NCI-H1417 (cell line): ENCODE measurements at regions not wholly inside any gene's neighbourhood (a gene's known extent, or its start where the extent isn't known, plus 50 kb on each side); places are given as distances from the start of the nearest gene placed in this dataset.

Experiments
- DNase-seq, 3 experiments: peaks; one replicate each; lab custom pipeline; 2025; lab: John Stamatoyannopoulos, UW

DNA sequence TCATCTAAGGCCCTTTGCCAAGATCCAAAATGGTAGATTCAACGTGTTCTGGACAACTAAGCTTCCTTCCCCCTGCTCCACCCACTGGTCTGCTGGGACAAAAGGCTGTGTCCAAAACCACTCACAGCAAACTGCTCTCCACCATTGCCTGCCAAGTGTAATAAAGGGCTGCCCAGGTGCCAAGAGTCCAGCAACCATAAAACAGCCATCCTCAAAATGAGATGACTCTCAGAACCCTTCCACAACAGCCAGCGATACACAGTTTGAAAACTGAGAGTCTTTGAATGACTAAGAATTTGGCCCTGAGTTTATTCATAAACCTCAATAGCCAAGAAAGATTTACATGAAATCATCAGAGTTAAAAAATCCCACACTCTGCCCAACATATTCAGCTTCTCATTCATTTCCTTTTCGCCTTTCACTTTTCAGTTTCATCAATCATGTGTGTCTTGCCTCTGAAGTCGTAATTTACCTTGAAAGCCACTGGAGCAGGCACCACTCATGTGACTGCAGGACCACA lies 658.1 kb upstream of the MGMT start:
- no peak for DNase-seq

DNA sequence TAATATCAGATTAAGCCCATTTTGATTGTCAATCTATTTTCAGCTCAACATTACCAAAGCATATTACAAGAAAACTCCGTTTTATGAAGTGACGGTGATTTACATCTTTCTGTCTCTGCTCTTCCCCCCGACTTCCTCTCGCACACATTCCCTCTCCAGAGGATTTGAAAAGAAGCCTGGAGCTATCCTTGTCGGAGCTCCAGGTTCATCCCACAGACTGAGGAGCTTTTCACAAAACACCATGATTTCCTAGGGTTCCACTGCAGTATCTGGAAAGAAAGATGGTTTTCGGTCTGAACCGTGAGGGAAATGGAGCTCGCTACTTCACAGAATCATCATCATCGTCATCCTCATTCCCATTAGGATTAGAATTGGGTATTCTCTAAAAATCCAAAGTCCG lies 655.5 kb upstream of the MGMT start:
- no peak for DNase-seq

DNA sequence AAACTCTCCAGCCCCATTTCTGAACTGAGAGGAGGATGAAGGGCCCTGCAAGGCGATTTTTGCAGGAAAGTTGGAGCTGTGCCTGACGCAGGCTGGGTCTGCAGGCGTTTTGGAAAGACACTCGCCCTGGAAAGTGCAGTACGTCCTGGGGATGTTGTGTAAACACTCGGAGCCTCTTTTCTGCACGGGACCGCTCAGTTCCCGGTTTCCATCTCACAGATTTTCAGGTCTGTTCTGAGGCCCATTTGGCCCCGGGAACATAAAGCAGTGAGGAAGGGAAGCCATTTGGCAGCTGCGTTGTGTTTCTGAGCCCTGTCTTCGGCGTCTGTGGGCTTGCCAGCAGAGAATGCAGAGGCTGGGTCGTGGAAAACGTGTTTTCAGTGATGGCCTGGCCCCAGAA lies 655.0 kb upstream of the MGMT start:
- DNase-seq, result no peak

- no peak for DNase-seq
These were observed 653.5 kb upstream of the MGMT start for GRCh38 chr10:128813574-128813973.

DNA sequence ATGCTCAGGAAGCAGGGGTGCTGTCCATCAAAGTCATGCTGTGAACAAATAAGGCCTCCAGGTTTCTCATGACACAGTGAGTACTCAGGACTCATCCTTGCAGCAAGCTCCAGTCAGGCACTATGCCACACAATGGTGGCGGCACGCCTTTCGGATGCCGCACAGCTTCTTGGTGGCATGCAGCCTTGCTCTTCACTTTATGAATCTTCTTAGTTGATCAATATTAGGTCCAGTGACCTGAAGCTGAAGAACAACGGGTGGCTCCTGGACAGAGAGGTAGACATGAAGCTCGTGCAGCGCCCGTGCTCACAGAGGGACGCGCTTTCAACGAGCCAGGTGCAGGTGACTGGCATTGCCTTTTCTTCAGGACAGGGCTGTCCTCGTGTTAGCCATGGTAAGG lies 653.0 kb upstream of the MGMT start:
- DNase-seq, result no peak

DNA sequence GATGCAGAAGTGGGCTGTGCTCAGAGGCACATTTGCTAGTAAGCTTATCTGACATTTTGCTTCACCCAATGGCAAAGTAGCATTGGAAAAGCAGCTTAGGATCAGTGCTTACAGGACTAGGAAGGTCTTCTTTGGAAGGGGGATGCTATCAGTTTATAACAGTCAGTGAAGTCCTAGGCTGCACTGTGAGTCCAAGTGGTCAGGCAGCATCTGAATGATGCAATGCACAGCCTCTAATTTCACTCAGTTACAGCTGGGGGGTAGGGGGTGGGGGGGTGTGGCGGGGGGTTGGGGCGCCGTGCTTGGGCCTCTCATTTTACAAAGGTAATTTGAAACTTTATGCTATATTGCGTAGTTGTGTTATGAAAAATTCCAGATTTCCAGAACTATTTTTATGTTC lies 652.3 kb upstream of the MGMT start:
- no peak for DNase-seq

- DNase-seq, result no peak
These were observed 650.3 kb upstream of the MGMT start for GRCh38 chr10:128816726-128817125.

- no peak for DNase-seq
These were observed 649.4 kb upstream of the MGMT start for GRCh38 chr10:128817636-128818035.

- no peak for DNase-seq
These were observed 646.4 kb upstream of the MGMT start for GRCh38 chr10:128820663-128821062.

DNA sequence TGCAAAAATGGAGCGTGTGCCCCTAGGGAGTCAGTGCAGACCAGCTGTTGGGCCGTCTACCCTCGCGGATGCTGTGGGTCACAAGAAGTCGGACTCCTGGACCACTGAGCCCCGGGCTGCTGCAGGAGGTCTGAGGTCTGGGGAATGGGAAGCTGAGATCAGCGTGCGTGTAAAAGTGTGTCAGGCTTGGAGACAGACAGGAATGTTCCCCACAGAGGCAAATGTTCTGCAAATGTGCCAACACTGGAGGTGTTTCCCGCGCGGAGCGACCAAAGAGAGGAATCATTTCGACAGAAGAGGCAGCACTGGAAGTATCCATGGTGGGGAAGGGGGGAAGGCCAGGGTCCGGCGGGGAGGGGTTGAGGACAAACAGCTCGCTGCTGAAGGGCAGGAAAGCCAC lies 643.8 kb upstream of the MGMT start:
- DNase-seq, result no peak

GRCh38 chr10:128825626-128826025 lies 641.4 kb upstream of the MGMT start:
- no peak for DNase-seq

GRCh38 chr10:128833671-128834070 lies 633.4 kb upstream of the MGMT start:
- no peak for DNase-seq

DNA sequence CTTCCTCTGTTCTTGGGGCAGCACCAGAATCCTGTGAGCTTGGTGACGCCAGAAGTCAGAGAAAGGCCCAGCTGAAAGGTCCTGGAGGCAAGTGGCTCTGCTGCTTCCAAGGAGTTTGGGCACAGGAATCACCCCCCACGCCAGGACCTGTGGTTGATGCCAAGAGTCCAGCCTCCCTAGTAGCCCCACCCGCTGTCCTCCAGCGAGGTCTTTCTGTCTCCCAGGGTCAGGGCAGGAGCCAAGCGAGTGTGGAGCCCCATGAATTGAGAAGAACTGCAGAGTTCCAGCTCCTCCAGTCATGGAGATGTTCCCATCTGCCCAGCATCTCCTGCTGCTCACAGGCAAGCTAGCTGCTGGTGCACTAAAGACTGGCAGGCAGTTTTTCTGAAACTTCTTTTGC lies 631.7 kb upstream of the MGMT start:
- no peak for DNase-seq

GRCh38 chr10:128837478-128837877 lies 629.6 kb upstream of the MGMT start:
- DNase-seq, result no peak

DNA sequence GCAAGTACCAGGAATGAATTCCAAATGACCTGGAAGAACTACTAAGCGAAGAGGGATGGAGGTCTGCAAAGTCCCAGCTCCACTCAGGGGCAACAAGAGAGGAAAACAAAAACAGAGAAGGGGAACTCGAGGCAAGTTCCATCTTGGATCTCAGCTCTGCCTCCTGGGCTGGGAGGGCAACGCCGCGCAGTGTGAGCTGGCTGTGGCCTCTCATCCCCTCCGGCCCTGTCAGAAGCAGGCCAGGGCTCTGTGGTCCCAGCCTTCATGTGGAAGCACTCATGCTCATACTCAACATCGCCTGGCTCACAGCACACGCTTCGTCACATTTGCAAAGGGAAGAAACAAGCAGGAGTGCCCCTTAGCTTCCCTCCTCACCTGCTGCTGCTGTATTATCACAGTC lies 627.9 kb upstream of the MGMT start:
- DNase-seq, result no peak

- DNase-seq, result no peak
These were observed 627.3 kb upstream of the MGMT start for GRCh38 chr10:128839701-128840100.

DNA sequence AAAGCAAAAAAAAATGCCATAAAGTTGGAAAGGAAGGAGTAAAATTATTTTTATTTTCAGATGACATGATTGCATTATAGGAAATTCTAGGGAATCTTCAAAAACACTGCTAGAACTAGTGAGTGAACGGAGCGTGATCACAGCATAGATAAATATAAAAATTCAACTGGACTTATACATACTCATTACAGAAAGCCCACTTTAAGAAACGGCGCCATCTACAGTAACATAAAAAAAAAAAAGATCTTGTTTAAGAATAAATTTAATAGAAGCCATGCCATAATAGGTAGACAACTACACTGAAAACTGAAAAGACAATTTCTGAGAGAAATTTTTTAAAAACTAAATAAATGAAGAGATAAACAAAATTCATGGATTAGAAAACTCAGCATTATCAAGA lies 623.1 kb upstream of the MGMT start:
- DNase-seq, result peak in 1 of 3 experiments; percentile 2

GRCh38 chr10:128846927-128847326 lies 620.1 kb upstream of the MGMT start:
- no peak for DNase-seq

- DNase-seq, result no peak
These were observed 618.2 kb upstream of the MGMT start for GRCh38 chr10:128848810-128849209.

DNA sequence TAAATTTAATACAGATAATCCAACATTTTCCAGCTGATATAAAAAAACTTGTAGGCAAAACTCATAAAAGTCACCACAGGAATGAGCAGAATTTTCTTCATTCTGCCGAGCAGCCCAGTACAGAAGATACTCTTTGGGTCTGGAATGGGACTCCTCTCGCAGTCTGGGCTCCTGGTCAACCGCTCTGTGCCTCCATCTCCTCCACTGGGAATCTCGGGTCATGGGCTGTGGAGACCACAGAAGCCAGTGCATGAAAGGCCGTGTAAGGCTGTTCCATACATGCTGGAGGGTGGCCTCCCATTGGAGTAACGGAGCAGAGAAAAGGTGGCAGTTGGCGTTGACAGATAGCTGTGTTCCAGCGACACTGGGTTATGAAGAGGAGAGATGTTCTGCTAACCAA lies 616.4 kb upstream of the MGMT start:
- no peak for DNase-seq

DNA sequence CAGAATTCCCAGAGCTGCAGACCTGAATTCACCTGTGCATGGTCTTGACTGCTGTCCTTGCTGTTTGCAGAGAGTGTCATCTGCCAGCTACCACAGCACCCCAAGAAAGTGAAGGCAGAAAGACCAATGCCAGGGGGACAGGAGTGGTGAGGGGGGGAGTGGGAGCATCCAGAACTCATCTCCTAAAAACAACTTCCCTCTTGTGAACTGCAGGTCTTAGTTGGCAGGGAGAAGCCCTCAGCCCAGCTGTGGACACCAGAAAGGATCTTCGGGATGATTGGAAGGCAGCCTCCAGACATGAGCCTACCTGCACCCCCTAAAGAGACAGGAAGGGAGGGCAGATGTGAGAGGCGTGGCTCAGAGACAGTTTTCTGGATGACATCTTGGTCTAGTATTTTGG lies 615.8 kb upstream of the MGMT start:
- DNase-seq, result no peak

- no peak for DNase-seq
These were observed 615.3 kb upstream of the MGMT start for GRCh38 chr10:128851726-128852125.

- no peak for DNase-seq
These were observed 614.6 kb upstream of the MGMT start for GRCh38 chr10:128852449-128852848.

DNA sequence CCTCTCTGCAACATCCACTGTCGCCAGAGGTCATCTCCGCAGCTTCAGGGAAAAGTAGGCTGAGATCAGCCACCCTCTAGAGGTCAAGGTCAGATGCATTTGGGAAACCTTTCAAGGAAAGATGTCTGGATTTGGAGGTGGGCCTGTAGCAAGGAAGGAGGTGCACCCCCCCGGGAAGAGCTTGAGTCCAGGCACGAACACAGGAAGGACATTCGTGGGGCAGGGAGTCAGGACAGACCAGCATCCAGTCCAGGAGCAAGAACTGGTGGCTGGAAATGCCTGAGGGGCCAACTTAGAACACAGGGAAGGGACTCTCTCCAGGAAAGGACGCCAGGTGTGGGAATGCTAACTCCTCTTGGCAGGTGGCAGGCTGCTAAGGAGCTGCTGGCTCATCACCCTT lies 614.1 kb upstream of the MGMT start:
- DNase-seq, result no peak

GRCh38 chr10:128853537-128853936 lies 613.5 kb upstream of the MGMT start:
- no peak for DNase-seq
